Right lobe of liver (tissue), 6 donors: ENCODE measurements at regions not wholly inside any gene's neighbourhood (a gene's known extent, or its start where the extent isn't known, plus 50 kb on each side); places are given as distances from the start of the nearest gene placed in this dataset.

Experiments used
- ATAC-seq, 4 donors: fragments of 200-7000 bp; cut with Tn5 transposase; one replicate each; pipeline ENCODE4 v1.9.1; 2020; ENCODE audit warnings: mild to moderate bottlenecking in 4 of 4, moderate library complexity in 4 of 4
- DNase-seq, 3 donors: peaks; one replicate each; pipeline ENCODE4 v3.0.0-alpha.2; 2020
- H3K27ac ChIP-seq, 3 donors: fragments of 200-600 bp; one replicate each; pipeline ENCODE4 v1.8.0; 2022
- H3K27me3 ChIP-seq, 2 donors: fragments of 200-600 bp; one replicate each; pipeline ENCODE4 v1.8.0; 2022
- H3K36me3 ChIP-seq, 4 donors: fragments of 200-600 bp; sonication (generic) in 1 of 4; one replicate each; pipeline versions ENCODE4 v1.5.1 to v1.8.0; 2017 to 2022; ENCODE audit warnings: control low read depth in 1 of 4
- H3K4me1 ChIP-seq, 4 donors: fragments of 200-600 bp; sonication (generic) in 1 of 4; one replicate each; pipeline versions ENCODE4 v1.5.1 to v1.8.0; 2017 to 2022; ENCODE audit warnings: control low read depth in 1 of 4
- H3K4me3 ChIP-seq, 3 donors: fragments of 200-600 bp; one replicate each; pipeline ENCODE4 v1.8.0; 2022
- H3K9me3 ChIP-seq, 4 donors: fragments of 200-600 bp; sonication (generic) in 1 of 4; one replicate each; pipeline versions ENCODE4 v1.5.1 to v1.8.0; 2017 to 2022; ENCODE audit warnings: control low read depth in 1 of 4
- POLR2A ChIP-seq: fragments of 450-650 bp; IDR thresholded peaks from one replicate; pipeline ENCODE4 v1.6.1; 2017; ENCODE audit warnings: antibody characterized with exemption, mild to moderate bottlenecking
- WGBS: methylation state at CpG from one replicate; pipeline ENCODE4 v1.1.6; 2018; ENCODE audit warnings: low coverage, low lambda C conversion rate; ENCODE audit not compliant: insufficient coverage; ENCODE audit errors: missing lambda C conversion rate; 5-methylcytosine and 5-hydroxymethylcytosine counted together
- intact Hi-C, 2 donors: fragments of 100-400 bp; cut with DNase I; formaldehyde crosslinking; loops; one replicate each; pipeline versions ENCODE4 v1.11.2 to v1.14.1; 2022
- TF ChIP-seq, protein P1 (sequence below), 4 donors: fragments of 200-600 bp in 3 of 4; fragments of 450-650 bp in 1 of 4; IDR thresholded peaks; one replicate each; pipeline versions ENCODE4 v1.5.1 to v1.8.0; 2016 to 2022; ENCODE audit warnings: antibody characterized with exemption in 4 of 4, mild to moderate bottlenecking in 2 of 4
- donor health status: DM: no; HTN: yes; CAD: no.
- donor health status: DM: no; HTN: no; CAD: no.
- donor health status: DM: no; HTN: no; CAD: no.
- donor health status: DM: no; HTN: yes; CAD: no.
- donor health status: DM: no; HTN: yes; CAD: no.

DNA sequence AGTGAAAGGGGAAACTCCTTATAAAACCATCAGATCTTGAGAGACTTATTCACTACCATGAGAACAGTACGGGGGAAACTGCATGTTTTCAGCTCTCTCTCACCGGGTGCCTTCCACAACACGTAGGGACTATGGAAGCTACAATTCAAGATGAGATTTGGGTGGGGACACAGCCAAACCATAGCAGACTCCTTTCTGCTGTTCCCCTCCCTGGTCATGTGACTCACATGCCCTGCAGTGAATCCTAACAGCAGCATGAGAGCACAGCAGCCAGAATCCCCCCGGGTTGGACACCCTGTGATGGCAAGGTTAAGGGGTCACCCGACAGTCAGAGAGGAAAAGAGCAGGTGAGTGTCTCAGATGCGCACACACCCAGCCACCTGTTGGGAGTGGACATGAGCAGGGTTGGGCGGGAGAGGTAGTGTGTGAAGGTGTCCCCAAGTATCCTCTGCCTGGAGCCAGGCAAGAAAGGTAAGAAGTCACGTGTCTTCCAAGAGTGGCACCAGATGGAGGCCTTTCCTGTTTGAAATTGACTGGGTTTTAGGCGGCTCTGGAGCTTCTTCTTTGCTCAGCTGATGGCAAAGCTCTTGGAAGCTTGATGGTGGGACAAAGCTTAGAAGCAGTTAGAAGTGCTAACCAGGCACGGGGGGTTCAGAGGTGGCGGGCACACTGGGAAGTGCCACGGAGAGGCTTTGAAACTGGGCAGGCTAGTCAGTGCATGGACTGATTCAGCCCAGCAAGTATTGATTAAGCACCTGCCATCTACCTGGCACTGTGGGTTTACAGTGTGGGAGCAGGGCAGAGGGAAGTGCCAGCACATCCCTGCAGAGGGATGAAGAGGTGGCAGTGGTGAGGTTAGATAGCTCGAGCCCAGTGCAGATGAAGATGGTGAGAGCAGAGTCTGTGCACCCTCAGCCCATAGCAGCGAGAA lies 68.7 kb downstream of the RHOB start:
- no peak overlapping the region for H3K4me3 ChIP-seq
- no peaks in the 10 kb centered on the region for H3K36me3 ChIP-seq
- TF ChIP-seq POLR2A, result no peak
- TF ChIP-seq, protein P1, sequence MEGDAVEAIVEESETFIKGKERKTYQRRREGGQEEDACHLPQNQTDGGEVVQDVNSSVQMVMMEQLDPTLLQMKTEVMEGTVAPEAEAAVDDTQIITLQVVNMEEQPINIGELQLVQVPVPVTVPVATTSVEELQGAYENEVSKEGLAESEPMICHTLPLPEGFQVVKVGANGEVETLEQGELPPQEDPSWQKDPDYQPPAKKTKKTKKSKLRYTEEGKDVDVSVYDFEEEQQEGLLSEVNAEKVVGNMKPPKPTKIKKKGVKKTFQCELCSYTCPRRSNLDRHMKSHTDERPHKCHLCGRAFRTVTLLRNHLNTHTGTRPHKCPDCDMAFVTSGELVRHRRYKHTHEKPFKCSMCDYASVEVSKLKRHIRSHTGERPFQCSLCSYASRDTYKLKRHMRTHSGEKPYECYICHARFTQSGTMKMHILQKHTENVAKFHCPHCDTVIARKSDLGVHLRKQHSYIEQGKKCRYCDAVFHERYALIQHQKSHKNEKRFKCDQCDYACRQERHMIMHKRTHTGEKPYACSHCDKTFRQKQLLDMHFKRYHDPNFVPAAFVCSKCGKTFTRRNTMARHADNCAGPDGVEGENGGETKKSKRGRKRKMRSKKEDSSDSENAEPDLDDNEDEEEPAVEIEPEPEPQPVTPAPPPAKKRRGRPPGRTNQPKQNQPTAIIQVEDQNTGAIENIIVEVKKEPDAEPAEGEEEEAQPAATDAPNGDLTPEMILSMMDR (IDR thresholded peaks at IDR 0.05), result no peak
- ATAC-seq (peak in 1 of 4 donors; percentile 9), DNase-seq (no peak)
- no peaks in the 10 kb centered on the region for H3K27me3 ChIP-seq
- WGBS, result 86% methylated on average over 10 of the region's 14 CpGs
- intact Hi-C loops, result loop anchor here in 1 of 2 donors (10.0 kb wide), 1 partner anchor 51 kb away; no protein-coding TSS in a partner anchor
- no peaks in the 10 kb centered on the region for H3K9me3 ChIP-seq
- no peak overlapping the region for H3K27ac ChIP-seq
- H3K4me1 ChIP-seq, result no peaks in the 10 kb centered on the region

DNA sequence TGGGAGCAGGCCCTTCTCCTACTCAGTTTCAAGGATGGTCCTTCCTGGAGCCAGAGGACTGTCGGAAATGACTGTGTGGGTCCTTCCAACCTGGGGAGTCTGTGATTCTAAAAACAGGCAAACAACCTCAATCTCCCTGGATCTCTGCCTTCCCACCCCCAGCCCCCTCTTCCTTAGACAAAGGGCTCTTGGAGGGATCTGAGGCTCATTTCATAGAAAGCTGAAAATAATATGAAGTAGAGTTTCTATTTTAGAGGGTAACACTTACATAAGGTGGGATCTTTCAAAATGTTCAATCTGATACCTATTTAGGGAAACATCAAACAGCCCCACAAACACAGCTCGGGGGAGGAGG lies 69.4 kb downstream of the RHOB start:
- whole genome bisulfite sequencing, result 33% methylated on average over 1 of the region's 2 CpGs
- Histone ChIP-seq H3K27ac (no peak overlapping the region), H3K4me3 (no peak overlapping the region), H3K9me3 (no peaks in the 10 kb centered on the region), H3K36me3 (no peaks in the 10 kb centered on the region), H3K4me1 (no peaks in the 10 kb centered on the region), H3K27me3 (no peaks in the 10 kb centered on the region)
- DNase-seq (no peak), ATAC-seq (no peak)
- no peak for TF ChIP-seq POLR2A
- intact Hi-C loops, result loop anchor here in 1 of 2 donors (10.0 kb wide), 1 partner anchor 51 kb away; no protein-coding TSS in a partner anchor

DNA sequence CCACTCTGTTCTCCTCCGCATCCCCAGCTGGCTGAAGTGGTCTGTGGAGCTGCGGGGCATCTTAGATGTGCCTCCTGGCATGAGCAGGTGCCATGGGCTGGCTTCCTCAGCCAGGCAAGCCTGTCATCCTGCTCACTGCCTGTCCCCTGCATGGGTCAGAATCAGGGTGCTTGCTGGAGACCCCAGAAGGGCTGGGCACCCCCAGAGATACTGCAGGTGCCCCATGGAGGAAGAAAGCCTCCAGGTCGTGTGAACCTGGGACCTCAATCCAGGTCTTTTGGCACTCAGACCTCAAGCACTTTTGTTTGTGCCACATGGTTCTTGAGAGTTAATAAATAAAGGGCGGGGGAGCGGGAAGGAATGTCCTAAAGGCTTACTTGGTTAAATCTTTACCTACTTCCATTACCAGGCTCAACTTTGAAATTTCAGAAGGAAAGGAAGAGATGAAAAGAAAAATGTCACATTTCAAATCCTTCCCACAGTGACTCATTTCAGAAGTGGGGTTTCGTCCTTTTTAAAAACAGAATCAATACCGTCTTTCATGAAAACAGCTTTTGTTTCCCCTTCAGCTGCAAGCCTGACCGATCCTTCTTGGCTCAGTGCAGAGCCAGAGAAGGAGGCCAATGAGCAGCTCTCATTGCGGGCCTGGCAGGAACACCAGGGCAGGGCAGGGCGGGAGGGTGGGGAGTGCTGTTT lies 69.9 kb downstream of the RHOB start:
- no peaks in the 10 kb centered on the region for H3K27me3 ChIP-seq
- intact Hi-C loops, result loop anchor here in 1 of 2 donors (10.0 kb wide), 1 partner anchor 52 kb away; no protein-coding TSS in a partner anchor
- no peak for DNase-seq
- no peaks in the 10 kb centered on the region for H3K36me3 ChIP-seq
- TF ChIP-seq POLR2A, result no peak
- TF ChIP-seq, protein P1 (IDR thresholded peaks at IDR 0.05), result no peak
- no peak overlapping the region for H3K27ac ChIP-seq
- no peaks in the 10 kb centered on the region for H3K4me1 ChIP-seq
- no peak overlapping the region for H3K4me3 ChIP-seq
- WGBS, result 77% methylated on average over 10 of the region's 10 CpGs
- no peaks in the 10 kb centered on the region for H3K9me3 ChIP-seq
- no peak for ATAC-seq

DNA sequence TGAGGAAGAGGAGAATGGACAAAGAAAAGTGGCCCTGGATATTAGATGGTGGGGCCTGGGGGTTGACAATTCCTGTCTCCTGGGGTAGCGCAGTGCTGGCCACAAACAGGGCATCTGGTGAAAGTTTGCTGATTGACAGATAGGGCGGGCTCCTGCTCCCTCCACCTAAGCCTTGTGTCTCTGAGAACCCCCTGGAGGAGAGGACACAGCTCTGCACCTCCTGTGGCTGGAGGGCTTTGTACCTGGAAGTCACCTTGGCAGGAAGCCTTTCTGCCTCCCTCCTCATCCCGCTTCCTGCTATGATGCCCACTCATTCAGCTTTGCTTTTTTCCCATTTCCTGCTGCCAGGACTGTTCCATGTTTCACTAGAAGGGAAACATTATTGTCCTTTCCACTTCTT lies 72.4 kb downstream of the RHOB start:
- ATAC-seq (no peak), DNase-seq (no peak)
- TF ChIP-seq, protein P1 (IDR thresholded peaks at IDR 0.05), result no peak
- no peak for TF ChIP-seq POLR2A
- Histone ChIP-seq H3K36me3 (no peaks in the 10 kb centered on the region), H3K4me3 (no peak overlapping the region), H3K4me1 (no peaks in the 10 kb centered on the region), H3K27me3 (no peaks in the 10 kb centered on the region), H3K27ac (no peak overlapping the region), H3K9me3 (no peaks in the 10 kb centered on the region)
- intact Hi-C loops, result loop anchor here in 1 of 2 donors (10.0 kb wide), 1 partner anchor 55 kb away; no protein-coding TSS in a partner anchor
- WGBS, result 83% methylated on average over 1 of the region's 3 CpGs

DNA sequence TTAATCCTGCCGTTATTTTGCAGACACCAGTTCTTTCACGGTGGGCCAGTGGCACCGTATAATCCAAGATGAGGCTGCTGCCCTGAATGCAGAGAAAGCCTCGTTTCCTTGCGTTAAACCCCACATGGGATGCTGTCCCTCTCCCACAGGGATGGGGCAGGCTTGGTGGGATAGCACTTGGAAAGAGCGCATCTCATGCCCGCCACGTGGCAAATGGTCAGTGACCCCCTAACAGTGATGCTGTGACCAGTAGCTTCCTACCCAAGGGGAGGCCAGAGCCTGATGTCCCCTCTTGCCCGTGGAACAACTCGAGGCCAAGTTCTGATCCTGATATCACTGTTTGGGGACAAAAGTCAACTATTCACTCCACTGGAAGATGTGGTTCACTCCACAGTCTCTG lies 73.3 kb downstream of the RHOB start:
- TF ChIP-seq POLR2A, result no peak
- TF ChIP-seq, protein P1 (IDR thresholded peaks at IDR 0.05), result no peak
- DNase-seq, result no peak
- ATAC-seq, result no peak

More for the DNA sequence above, 73.3 kb downstream of the RHOB start:
- Histone ChIP-seq H3K4me1 (peaks cover 0 to 5% (median 2%) of the 10 kb centered on the region in 4 donors), H3K27me3 (no peaks in the 10 kb centered on the region), H3K27ac (no peak overlapping the region), H3K9me3 (no peaks in the 10 kb centered on the region), H3K36me3 (no peaks in the 10 kb centered on the region), H3K4me3 (no peak overlapping the region)
- intact Hi-C loops, result no loop called here
- WGBS, result 93% methylated on average over 8 of the region's 10 CpGs
